WTC11 (cell line): ENCODE measurements at regions not wholly inside any gene's neighbourhood (a gene's known extent, or its start where the extent isn't known, plus 50 kb on each side); places are given as distances from the start of the nearest gene placed in this dataset.

Experiments
- AFF4 ChIP-seq: sonication (generic); formaldehyde crosslinking; IDR thresholded peaks from 2 replicates; pipeline ENCODE4 v1.8.1; 2023; ENCODE audit warnings: mild to moderate bottlenecking, missing genetic modification reagents, borderline replicate concordance
- ESRRA ChIP-seq: sonication (generic); formaldehyde crosslinking; IDR thresholded peaks from 2 replicates; pipeline ENCODE4 v1.8.1; 2022; ENCODE audit warnings: mild to moderate bottlenecking, missing genetic modification reagents, borderline replicate concordance
- JUN ChIP-seq: sonication (generic); formaldehyde crosslinking; IDR thresholded peaks from 2 replicates; pipeline ENCODE4 v1.8.0; 2023; ENCODE audit warnings: mild to moderate bottlenecking, missing genetic modification reagents
- PRDM15 ChIP-seq: sonication (generic); formaldehyde crosslinking; IDR thresholded peaks from 2 replicates; pipeline ENCODE4 v1.8.0; 2022; ENCODE audit warnings: missing genetic modification reagents
- ZNF263 ChIP-seq: sonication (generic); formaldehyde crosslinking; IDR thresholded peaks from 2 replicates; pipeline ENCODE4 v1.8.1; 2022; ENCODE audit warnings: low read depth, mild to moderate bottlenecking, moderate library complexity, missing genetic modification reagents
- TF ChIP-seq, protein P1 (sequence below): fragments of 200-600 bp; IDR thresholded peaks from 2 replicates; pipeline ENCODE4 v1.8.0; 2022; ENCODE audit warnings: antibody characterized with exemption

DNA sequence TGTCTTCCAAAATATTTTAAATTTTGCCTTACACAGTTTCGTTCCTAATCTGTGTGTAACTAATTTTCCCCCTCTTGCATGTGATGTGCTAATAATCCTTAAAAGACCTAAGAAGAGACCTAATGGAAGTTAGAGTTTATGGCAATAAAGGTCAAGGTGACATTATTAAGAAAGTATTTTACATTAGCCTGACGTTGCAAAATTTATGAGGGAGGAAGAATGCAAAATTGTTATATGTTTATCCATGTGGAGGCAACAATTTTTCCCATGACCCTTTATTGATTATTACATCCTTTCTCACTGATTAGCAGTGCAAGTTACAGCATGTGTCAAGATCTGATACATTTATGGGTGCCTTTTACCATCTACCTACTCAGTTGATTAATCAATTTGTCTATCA is 373.8 kb upstream of the ROBO1 start:
- TF ChIP-seq ESRRA (CRISPR knock-in tag) (no peak), PRDM15 (CRISPR knock-in tag) (no peak), JUN (CRISPR knock-in tag) (no peak), ZNF263 (CRISPR knock-in tag) (no peak), AFF4 (CRISPR knock-in tag) (no peak)
- TF ChIP-seq, protein P1, sequence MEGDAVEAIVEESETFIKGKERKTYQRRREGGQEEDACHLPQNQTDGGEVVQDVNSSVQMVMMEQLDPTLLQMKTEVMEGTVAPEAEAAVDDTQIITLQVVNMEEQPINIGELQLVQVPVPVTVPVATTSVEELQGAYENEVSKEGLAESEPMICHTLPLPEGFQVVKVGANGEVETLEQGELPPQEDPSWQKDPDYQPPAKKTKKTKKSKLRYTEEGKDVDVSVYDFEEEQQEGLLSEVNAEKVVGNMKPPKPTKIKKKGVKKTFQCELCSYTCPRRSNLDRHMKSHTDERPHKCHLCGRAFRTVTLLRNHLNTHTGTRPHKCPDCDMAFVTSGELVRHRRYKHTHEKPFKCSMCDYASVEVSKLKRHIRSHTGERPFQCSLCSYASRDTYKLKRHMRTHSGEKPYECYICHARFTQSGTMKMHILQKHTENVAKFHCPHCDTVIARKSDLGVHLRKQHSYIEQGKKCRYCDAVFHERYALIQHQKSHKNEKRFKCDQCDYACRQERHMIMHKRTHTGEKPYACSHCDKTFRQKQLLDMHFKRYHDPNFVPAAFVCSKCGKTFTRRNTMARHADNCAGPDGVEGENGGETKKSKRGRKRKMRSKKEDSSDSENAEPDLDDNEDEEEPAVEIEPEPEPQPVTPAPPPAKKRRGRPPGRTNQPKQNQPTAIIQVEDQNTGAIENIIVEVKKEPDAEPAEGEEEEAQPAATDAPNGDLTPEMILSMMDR, result no peak
